ENCODE measurements at regions not wholly inside any gene's neighbourhood (a gene's known extent, or its start where the extent isn't known, plus 50 kb on each side); places are given as distances from the start of the nearest gene placed in this dataset.

GRCh38 chr1:166295656-166296055 lies 128.9 kb upstream of the FAM78B start:
- ChIA-PET CTCF (no interaction called here), POLR2A (no interaction called here)
- TF ChIP-seq SUZ12 (IDR thresholded peaks at IDR 0.05) (no peak), SP1 (IDR thresholded peaks at IDR 0.05) (no peak), CTBP1 (IDR thresholded peaks at IDR 0.05; ENCODE audit: borderline replicate concordance) (no peak), NFRKB (IDR thresholded peaks at IDR 0.05) (no peak), FOXM1 (IDR thresholded peaks at IDR 0.05; ENCODE audit: borderline replicate concordance) (no peak), L3MBTL2 (conservative IDR thresholded peaks at IDR 0.05) (no peak), LEF1 (IDR thresholded peaks at IDR 0.05; ENCODE audit: borderline replicate concordance) (no peak), FOXK2 (IDR thresholded peaks at IDR 0.05) (no peak), ARNT (IDR thresholded peaks at IDR 0.05) (no peak), ZNF384 (IDR thresholded peaks at IDR 0.05) (no peak), PKNOX1 (IDR thresholded peaks at IDR 0.05) (no peak)
- no peak for DNase-seq (ENCODE audit: extremely low spot score)

- ChIA-PET POLR2A (no interaction called here), CTCF (no interaction called here)
- DNase-seq (ENCODE audit: extremely low spot score), result no peak
- TF ChIP-seq FOXK2 (IDR thresholded peaks at IDR 0.05) (no peak), PKNOX1 (IDR thresholded peaks at IDR 0.05) (no peak)
Measured at GRCh38 chr1:166297993-166298392, 131.2 kb upstream of the FAM78B start.

- CTCF ChIA-PET, result no interaction called here
- POLR2A ChIA-PET, result no interaction called here
- TF ChIP-seq ZNF384 (IDR thresholded peaks at IDR 0.05), result no peak
- DNase-seq (ENCODE audit: extremely low spot score), result no peak
Measured at GRCh38 chr1:166300767-166301166, 134.0 kb upstream of the FAM78B start.

GRCh38 chr1:166302989-166303758 lies 136.4 kb upstream of the FAM78B start:
- no peak for DNase-seq (ENCODE audit: extremely low spot score)
- POLR2A ChIA-PET, result no interaction called here
- CTCF ChIA-PET, result no interaction called here
- TF ChIP-seq LEF1 (IDR thresholded peaks at IDR 0.05; ENCODE audit: borderline replicate concordance), result no peak
- no peak for TF ChIP-seq PKNOX1 (IDR thresholded peaks at IDR 0.05)
- no peak for TF ChIP-seq FOXM1 (IDR thresholded peaks at IDR 0.05; ENCODE audit: borderline replicate concordance)
- TF ChIP-seq BHLHE40 (IDR thresholded peaks at IDR 0.05; ENCODE audit: borderline replicate concordance), result no peak
- TF ChIP-seq FOXK2 (IDR thresholded peaks at IDR 0.05), result no peak
- no peak for TF ChIP-seq HDGF (IDR thresholded peaks at IDR 0.05; ENCODE audit: borderline replicate concordance)
- TF ChIP-seq NFRKB (IDR thresholded peaks at IDR 0.05), result no peak
- no peak for TF ChIP-seq ZNF384 (IDR thresholded peaks at IDR 0.05)
- no peak for TF ChIP-seq L3MBTL2 (conservative IDR thresholded peaks at IDR 0.05)
- TF ChIP-seq SP1 (IDR thresholded peaks at IDR 0.05), result no peak
- TF ChIP-seq FOXA1 (IDR thresholded peaks at IDR 0.05), result no peak
- no peak for TF ChIP-seq SUZ12 (IDR thresholded peaks at IDR 0.05)
- no peak for TF ChIP-seq ARNT (IDR thresholded peaks at IDR 0.05)
- no peak for TF ChIP-seq ELF4 (IDR thresholded peaks at IDR 0.05)
- no peak for TF ChIP-seq TARDBP (IDR thresholded peaks at IDR 0.05)
- TF ChIP-seq CTBP1 (IDR thresholded peaks at IDR 0.05; ENCODE audit: borderline replicate concordance), result no peak

- TF ChIP-seq HDGF (IDR thresholded peaks at IDR 0.05; ENCODE audit: borderline replicate concordance) (no peak), ELF4 (IDR thresholded peaks at IDR 0.05) (no peak), LEF1 (IDR thresholded peaks at IDR 0.05; ENCODE audit: borderline replicate concordance) (no peak), PKNOX1 (IDR thresholded peaks at IDR 0.05) (no peak), ZNF384 (IDR thresholded peaks at IDR 0.05) (no peak), SUZ12 (IDR thresholded peaks at IDR 0.05) (no peak)
- CTCF ChIA-PET, result no interaction called here
- no peak for DNase-seq (ENCODE audit: extremely low spot score)
- POLR2A ChIA-PET, result no interaction called here
Measured at GRCh38 chr1:166304131-166304530, 137.3 kb upstream of the FAM78B start.

GRCh38 chr1:166305371-166305770 lies 138.6 kb upstream of the FAM78B start:
- ChIA-PET POLR2A (no interaction called here), CTCF (no interaction called here)
- no peak for TF ChIP-seq PKNOX1 (IDR thresholded peaks at IDR 0.05)
- no peak for TF ChIP-seq FOXK2 (IDR thresholded peaks at IDR 0.05)
- TF ChIP-seq SUZ12 (IDR thresholded peaks at IDR 0.05), result no peak
- TF ChIP-seq ZNF384 (IDR thresholded peaks at IDR 0.05), result no peak
- TF ChIP-seq BHLHE40 (IDR thresholded peaks at IDR 0.05; ENCODE audit: borderline replicate concordance), result no peak
- TF ChIP-seq TARDBP (IDR thresholded peaks at IDR 0.05), result no peak
- no peak for TF ChIP-seq ARNT (IDR thresholded peaks at IDR 0.05)
- DNase-seq (ENCODE audit: extremely low spot score), result no peak
